GM21825 (cell line): ENCODE measurements at regions not wholly inside any gene's neighbourhood (a gene's known extent, or its start where the extent isn't known, plus 50 kb on each side); places are given as distances from the start of the nearest gene placed in this dataset.
"Not testable (repeated sequence)": the region's sequence is repeated elsewhere in the genome, so short reads cannot be mapped to it uniquely, and the experiment has no call there.

Source experiments
- ATAC-seq: cut with Tn5 transposase; IDR thresholded peaks from one replicate; pipeline ENCODE4 v1.9.1; 2021; ENCODE audit warnings: mild to moderate bottlenecking, moderate library complexity; ENCODE audit not compliant: unreplicated experiment

GRCh38 chr6:117761610-117762009 lies 86.3 kb downstream of the NUS1 start:
- no peak for ATAC-seq

GRCh38 chr6:117771403-117771802 lies 96.1 kb downstream of the NUS1 start:
- ATAC-seq, result peak; percentile 98

- ATAC-seq, result no peak
Observed at GRCh38 chr6:117776441-117776840, 101.2 kb downstream of the NUS1 start.

- no peak for ATAC-seq
Observed at GRCh38 chr6:117781550-117781949, 106.3 kb downstream of the NUS1 start.

- no peak for ATAC-seq
Observed at GRCh38 chr6:117783279-117783678, 108.0 kb downstream of the NUS1 start.

- ATAC-seq, result no peak
Observed at GRCh38 chr6:117791012-117791411, 115.7 kb downstream of the NUS1 start.

GRCh38 chr6:117795234-117795633 lies 111.8 kb upstream of the SLC35F1 start:
- no peak for ATAC-seq

- ATAC-seq, result not testable (repeated sequence)
Observed at GRCh38 chr6:117798819-117799218, 108.2 kb upstream of the SLC35F1 start.

- no peak for ATAC-seq
Observed at GRCh38 chr6:117810269-117810668, 96.8 kb upstream of the SLC35F1 start.

- ATAC-seq, result no peak
Observed at GRCh38 chr6:117817499-117817898, 89.6 kb upstream of the SLC35F1 start.

GRCh38 chr6:117817992-117818391 lies 89.1 kb upstream of the SLC35F1 start:
- ATAC-seq, result no peak

GRCh38 chr6:117818449-117818848 lies 88.6 kb upstream of the SLC35F1 start:
- no peak for ATAC-seq

- no peak for ATAC-seq
Observed at GRCh38 chr6:117829594-117830319, 77.3 kb upstream of the SLC35F1 start.

- no peak for ATAC-seq
Observed at GRCh38 chr6:117837261-117837660, 69.8 kb upstream of the SLC35F1 start.

GRCh38 chr6:117840541-117840983 lies 66.5 kb upstream of the SLC35F1 start:
- no peak for ATAC-seq

- ATAC-seq, result no peak
Observed at GRCh38 chr6:117847912-117848311, 59.2 kb upstream of the SLC35F1 start.

- no peak for ATAC-seq
Observed at GRCh38 chr6:117849087-117849486, 58.0 kb upstream of the SLC35F1 start.
